ENCODE measurements at regions not wholly inside any gene's neighbourhood (a gene's known extent, or its start where the extent isn't known, plus 50 kb on each side); places are given as distances from the start of the nearest gene placed in this dataset.

DNA sequence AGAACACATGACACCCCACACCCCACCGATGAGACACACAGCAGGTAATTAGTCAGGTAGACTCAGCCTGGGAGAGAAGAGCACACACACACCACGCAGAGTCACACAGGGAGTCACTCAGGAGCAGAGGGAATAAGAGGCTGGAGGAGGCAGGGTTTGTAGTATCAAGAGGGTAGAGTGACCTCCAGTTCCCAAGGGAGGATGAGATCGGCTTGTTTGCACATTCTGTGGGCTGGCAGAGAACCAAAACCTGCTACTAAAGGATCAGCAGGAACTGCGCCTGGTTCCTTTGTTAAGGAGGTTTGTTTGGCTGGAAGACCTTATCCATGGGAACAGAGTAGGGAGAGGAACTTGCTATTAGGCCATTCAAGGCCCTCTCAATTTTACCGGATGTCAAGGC, 281.4 kb upstream of the SLCO3A1 start:
- TF ChIP-seq CTCF (conservative IDR thresholded peaks at IDR 0.05; ENCODE audit: low read depth, low read length), result no peak
- TF ChIP-seq EZH2 (IDR thresholded peaks at IDR 0.05; ENCODE audit: low read length, unreplicated experiment), result no peak
